T-cell (primary cell): ENCODE measurements at regions not wholly inside any gene's neighbourhood (a gene's known extent, or its start where the extent isn't known, plus 50 kb on each side); places are given as distances from the start of the nearest gene placed in this dataset.

ENCODE experiments used
- ATAC-seq, 4 experiments: fragments of 200-7000 bp in 3 of 4; fragments of 150-1000 bp in 1 of 4; cut with Tn5 transposase; replicated peaks in 1 of 4; 1 replicate in 3 of 4; 2 replicates in 1 of 4; pipeline ENCODE4 v1.10.0; 2021; ENCODE audit warnings: moderate library complexity in 3 of 4, mild to moderate bottlenecking in 2 of 4, moderate number of reproducible peaks in 1 of 4
- CTCF ChIA-PET, 2 donors: fragments of 300-600 bp; sonication (Branson Sonifier 250); formaldehyde crosslinking; loops; one replicate each; lab custom pipeline; 2022; ENCODE audit warnings: antibody characterized with exemption in 2 of 2; lab: Charles Lee
- POLR2A ChIA-PET, 2 donors: fragments of 300-600 bp; sonication (Branson Sonifier 250); formaldehyde crosslinking; loops; one replicate each; lab custom pipeline; 2022; ENCODE audit warnings: antibody characterized with exemption in 2 of 2; lab: Charles Lee
- DNase-seq, 35 experiments: peaks; one replicate each; pipeline versions ENCODE4 v3.0.0 to v3.0.0-alpha.2; 2013 to 2023
- H3K27ac ChIP-seq: one replicate; pipeline ENCODE4 v1.5.1; 2013; ENCODE audit warnings: low read length
- H3K27me3 ChIP-seq, 2 experiments: replicated peaks in 1 of 2; 1 replicate in 1 of 2; 2 replicates in 1 of 2; pipeline versions ENCODE4 v1.6.1 to v1.7.0; 2013; ENCODE audit warnings: low read length in 1 of 2, mixed read lengths in 1 of 2; ENCODE audit not compliant: control insufficient read depth in 2 of 2, insufficient read depth in 2 of 2; ENCODE audit errors: extremely low read depth in 1 of 2
- H3K36me3 ChIP-seq, 2 donors: 1 replicate in 1 of 2; 2 replicates in 1 of 2; pipeline versions ENCODE4 v1.6.1 to v1.7.0; 2013; ENCODE audit warnings: low read length in 1 of 2; ENCODE audit not compliant: control insufficient read depth in 2 of 2, insufficient read depth in 1 of 2; ENCODE audit errors: extremely low read depth in 1 of 2
- H3K4me1 ChIP-seq, 2 experiments: 1 replicate in 1 of 2; 2 replicates in 1 of 2; pipeline versions ENCODE4 v1.6.1 to v1.7.0; 2013; ENCODE audit warnings: low read length in 2 of 2, mixed read lengths in 1 of 2; ENCODE audit not compliant: insufficient read depth in 2 of 2, control insufficient read depth in 1 of 2; ENCODE audit errors: extremely low read depth in 1 of 2
- H3K4me3 ChIP-seq, 2 donors: 1 replicate in 1 of 2; 2 replicates in 1 of 2; pipeline versions ENCODE4 v1.5.1 to v1.7.0; 2013; ENCODE audit warnings: mild to moderate bottlenecking in 2 of 2, low read length in 1 of 2, moderate library complexity in 1 of 2; ENCODE audit not compliant: control insufficient read depth in 1 of 2; ENCODE audit errors: extremely low read depth in 1 of 2
- H3K9me3 ChIP-seq: 2 replicates; pipeline ENCODE4 v1.7.0; 2013
- H3K27ac Mint-ChIP-seq, 2 donors: one replicate each; pipeline ENCODE4 v1.8.0; 2020 to 2021; ENCODE audit warnings: mild to moderate bottlenecking in 2 of 2, mixed read lengths in 2 of 2
- H3K27me3 Mint-ChIP-seq, 2 donors: one replicate each; pipeline ENCODE4 v1.8.0; 2021 to 2022; ENCODE audit warnings: mixed read lengths in 2 of 2
- H3K36me3 Mint-ChIP-seq: one replicate; pipeline ENCODE4 v1.8.0; 2021; ENCODE audit warnings: mixed read lengths
- H3K4me1 Mint-ChIP-seq, 3 donors: one replicate each; pipeline ENCODE4 v1.8.0; 2020 to 2022; ENCODE audit warnings: mixed read lengths in 3 of 3, mild to moderate bottlenecking in 1 of 3
- H3K4me3 Mint-ChIP-seq, 3 donors: one replicate each; pipeline ENCODE4 v1.8.0; 2020 to 2022; ENCODE audit warnings: mild to moderate bottlenecking in 3 of 3, mixed read lengths in 3 of 3, moderate library complexity in 3 of 3
- H3K9me3 Mint-ChIP-seq, 3 donors: one replicate each; pipeline ENCODE4 v1.8.0; 2020 to 2022; ENCODE audit warnings: mixed read lengths in 3 of 3
- WGBS: methylation state at CpG from one replicate; pipeline ENCODE4 v1.1.5; 2013; ENCODE audit warnings: missing lambda C conversion rate; ENCODE audit not compliant: insufficient coverage; 5-methylcytosine and 5-hydroxymethylcytosine counted together

GRCh38 chr7:24141874-24142509 is 142.0 kb upstream of the NPY start:
- Histone ChIP-seq H3K36me3 (no peaks in the 10 kb centered on the region), H3K4me3 (no peak overlapping the region), H3K4me1 (no peaks in the 10 kb centered on the region), H3K27ac (no peak overlapping the region), H3K27me3 (peaks cover 0 to 11% of the 10 kb centered on the region in 2 experiments), H3K9me3 (no peaks in the 10 kb centered on the region)
- no peaks in the 10 kb centered on the region for H3K9me3 Mint-ChIP-seq
- H3K4me1 Mint-ChIP-seq = no peaks in the 10 kb centered on the region
- DNase-seq (no peak), ATAC-seq (no peak)
- H3K27ac Mint-ChIP-seq = no peak overlapping the region
- H3K36me3 Mint-ChIP-seq = no peaks in the 10 kb centered on the region
- ChIA-PET POLR2A (no interaction called here), CTCF (no interaction called here)
- WGBS = 75% methylated on average over 14 of the region's 15 CpGs
- H3K4me3 Mint-ChIP-seq = no peak overlapping the region
- peaks cover 13 to 14% of the 10 kb centered on the region in 2 donors for H3K27me3 Mint-ChIP-seq

DNA sequence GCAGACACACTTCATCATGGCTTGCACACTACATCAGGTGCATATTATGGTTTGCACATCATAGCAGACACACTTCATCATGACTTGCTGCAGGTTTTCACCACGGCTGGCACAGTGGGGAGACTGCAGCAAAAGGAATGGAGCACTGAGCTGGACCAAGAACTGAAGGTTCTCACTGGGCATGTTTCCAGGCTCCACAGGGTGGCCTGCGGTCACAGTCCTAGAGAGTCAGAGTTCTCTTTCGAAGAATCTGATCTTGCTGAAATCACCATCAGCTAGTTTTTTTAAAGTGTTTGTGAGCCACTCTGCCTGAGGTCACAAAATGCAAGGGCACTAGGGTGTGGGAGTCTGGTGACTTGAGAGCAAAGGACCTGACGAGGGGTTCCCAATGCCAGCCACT is 140.4 kb upstream of the NPY start:
- ATAC-seq = no peak

DNA sequence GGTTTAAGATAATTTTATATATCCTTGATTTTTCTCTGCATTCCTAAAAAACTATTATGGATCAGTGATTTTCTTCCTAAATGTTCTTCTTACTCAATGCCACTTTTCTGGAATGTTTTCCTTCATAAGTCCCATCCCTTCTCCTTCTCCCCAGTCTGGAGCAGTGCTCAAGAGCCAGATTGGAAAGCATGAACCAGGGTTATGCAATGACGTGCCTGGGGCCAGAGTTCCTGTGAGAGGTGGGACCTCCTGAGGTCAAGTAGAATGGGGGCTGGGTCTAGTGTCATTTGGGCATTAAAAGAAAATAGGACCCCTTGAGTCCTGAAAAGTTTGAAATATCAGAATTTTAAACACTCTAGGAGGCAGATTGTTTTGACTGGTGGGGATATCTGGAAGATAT is 132.0 kb upstream of the NPY start:
- Histone ChIP-seq H3K27ac (no peak overlapping the region), H3K4me3 (no peak overlapping the region), H3K27me3 (peaks cover 0 to 3% of the 10 kb centered on the region in 2 experiments), H3K36me3 (no peaks in the 10 kb centered on the region), H3K9me3 (no peaks in the 10 kb centered on the region), H3K4me1 (no peaks in the 10 kb centered on the region)
- ChIA-PET POLR2A (no interaction called here), CTCF (no interaction called here)
- ATAC-seq (no peak), DNase-seq (no peak)
- H3K9me3 Mint-ChIP-seq = peaks cover 10 to 15% (median 13%) of the 10 kb centered on the region in 3 donors
- no peaks in the 10 kb centered on the region for H3K4me1 Mint-ChIP-seq
- H3K36me3 Mint-ChIP-seq = no peaks in the 10 kb centered on the region
- no peak overlapping the region for H3K27ac Mint-ChIP-seq
- WGBS = no CpG with 5 or more reads among the region's 1 CpG
- H3K27me3 Mint-ChIP-seq = peaks cover 5 to 19% of the 10 kb centered on the region in 2 donors
- H3K4me3 Mint-ChIP-seq = no peak overlapping the region

More for the DNA sequence above, 140.4 kb upstream of the NPY start:
- Mint-ChIP-seq H3K36me3 (no peaks in the 10 kb centered on the region), H3K27me3 (peaks cover 10 to 11% of the 10 kb centered on the region in 2 donors), H3K27ac (no peak overlapping the region), H3K9me3 (no peaks in the 10 kb centered on the region), H3K4me3 (no peak overlapping the region), H3K4me1 (no peaks in the 10 kb centered on the region)
- Histone ChIP-seq H3K4me1 (no peaks in the 10 kb centered on the region), H3K9me3 (no peaks in the 10 kb centered on the region), H3K27me3 (peaks cover 0 to 11% of the 10 kb centered on the region in 2 experiments), H3K4me3 (no peak overlapping the region), H3K36me3 (no peaks in the 10 kb centered on the region), H3K27ac (no peak overlapping the region)
- ChIA-PET CTCF (no interaction called here), POLR2A (no interaction called here)
- DNase-seq = no peak
- 73% methylated on average over 2 of the region's 4 CpGs for WGBS

DNA sequence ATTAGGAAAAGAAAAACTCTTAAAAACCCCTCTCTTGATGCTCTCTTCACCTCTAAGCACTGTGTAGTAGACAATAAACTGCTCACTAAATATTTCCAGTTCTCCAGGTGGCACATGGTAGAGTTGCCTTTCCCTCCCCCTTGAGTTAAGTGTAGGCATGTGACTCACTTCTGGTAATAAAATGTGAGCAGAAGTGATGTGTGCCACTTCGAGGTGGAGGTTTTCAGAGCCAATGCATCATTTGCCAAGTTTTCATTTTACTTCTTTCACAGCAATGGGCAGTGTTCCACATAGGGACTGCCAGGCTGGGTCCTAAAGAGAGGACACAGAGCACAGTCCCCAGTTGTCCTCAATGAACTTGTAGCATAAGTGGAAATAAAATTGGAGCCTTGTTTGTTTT is 131.6 kb upstream of the NPY start:
- no peaks in the 10 kb centered on the region for H3K36me3 Mint-ChIP-seq
- H3K36me3 ChIP-seq = no peaks in the 10 kb centered on the region
- no peak overlapping the region for H3K4me3 ChIP-seq
- H3K4me3 Mint-ChIP-seq = no peak overlapping the region
- H3K9me3 Mint-ChIP-seq = peaks cover 10 to 15% (median 13%) of the 10 kb centered on the region in 3 donors
- ChIA-PET POLR2A (no interaction called here), CTCF (no interaction called here)
- DNase-seq (no peak), ATAC-seq (no peak)
- peaks cover 0 to 3% of the 10 kb centered on the region in 2 experiments for H3K27me3 ChIP-seq
- no peaks in the 10 kb centered on the region for H3K4me1 Mint-ChIP-seq
- no peak overlapping the region for H3K27ac Mint-ChIP-seq
- H3K9me3 ChIP-seq = no peaks in the 10 kb centered on the region
- no CpG with 5 or more reads among the region's 1 CpG for WGBS
- H3K4me1 ChIP-seq = no peaks in the 10 kb centered on the region
- no peak overlapping the region for H3K27ac ChIP-seq
- peaks cover 5 to 19% of the 10 kb centered on the region in 2 donors for H3K27me3 Mint-ChIP-seq

- Mint-ChIP-seq H3K4me3 (no peak overlapping the region), H3K27ac (no peak overlapping the region), H3K36me3 (no peaks in the 10 kb centered on the region), H3K9me3 (peaks cover 10 to 15% (median 13%) of the 10 kb centered on the region in 3 donors), H3K4me1 (no peaks in the 10 kb centered on the region), H3K27me3 (peaks cover 5 to 21% of the 10 kb centered on the region in 2 donors)
- ChIA-PET POLR2A (no interaction called here), CTCF (no interaction called here)
- no peak overlapping the region for H3K4me3 ChIP-seq
- ATAC-seq = no peak
- H3K36me3 ChIP-seq = no peaks in the 10 kb centered on the region
- H3K27me3 ChIP-seq = peaks cover 0 to 3% of the 10 kb centered on the region in 2 experiments
- H3K9me3 ChIP-seq = no peaks in the 10 kb centered on the region
- 90% methylated on average over 2 of the region's 6 CpGs for WGBS
- H3K4me1 ChIP-seq = no peaks in the 10 kb centered on the region
- no peak for DNase-seq
- no peak overlapping the region for H3K27ac ChIP-seq
These were observed 131.0 kb upstream of the NPY start for GRCh38 chr7:24152877-24153472.

GRCh38 chr7:24157666-24158065 is 126.3 kb upstream of the NPY start:
- Mint-ChIP-seq H3K27me3 (peaks cover 1 to 28% of the 10 kb centered on the region in 2 donors), H3K4me1 (no peaks in the 10 kb centered on the region), H3K4me3 (no peak overlapping the region), H3K9me3 (peaks cover 0 to 4% (median 0%) of the 10 kb centered on the region in 3 donors), H3K27ac (no peak overlapping the region), H3K36me3 (no peaks in the 10 kb centered on the region)
- 100% methylated on average over 1 of the region's 3 CpGs for WGBS
- H3K9me3 ChIP-seq = no peaks in the 10 kb centered on the region
- peaks cover 0 to 3% of the 10 kb centered on the region in 2 experiments for H3K27me3 ChIP-seq
- H3K36me3 ChIP-seq = no peaks in the 10 kb centered on the region
- H3K4me1 ChIP-seq = no peaks in the 10 kb centered on the region
- no peak overlapping the region for H3K27ac ChIP-seq
- ChIA-PET POLR2A (no interaction called here), CTCF (no interaction called here)
- ATAC-seq = no peak
- no peak overlapping the region for H3K4me3 ChIP-seq
- no peak for DNase-seq
